WI38 (cell line): ENCODE measurements at regions not wholly inside any gene's neighbourhood (a gene's known extent, or its start where the extent isn't known, plus 50 kb on each side); places are given as distances from the start of the nearest gene placed in this dataset.

Experiments
- H3K4me3 ChIP-seq: 2 replicates; pipeline ENCODE4 v1.5.1; 2011; ENCODE audit warnings: low read depth, mild to moderate bottlenecking, control low read depth, low read length
- TF ChIP-seq, protein P1 (sequence below): IDR thresholded peaks from 2 replicates; pipeline ENCODE4 v1.5.1; 2012; ENCODE audit warnings: low read depth, mild to moderate bottlenecking, control low read depth, low read length

DNA sequence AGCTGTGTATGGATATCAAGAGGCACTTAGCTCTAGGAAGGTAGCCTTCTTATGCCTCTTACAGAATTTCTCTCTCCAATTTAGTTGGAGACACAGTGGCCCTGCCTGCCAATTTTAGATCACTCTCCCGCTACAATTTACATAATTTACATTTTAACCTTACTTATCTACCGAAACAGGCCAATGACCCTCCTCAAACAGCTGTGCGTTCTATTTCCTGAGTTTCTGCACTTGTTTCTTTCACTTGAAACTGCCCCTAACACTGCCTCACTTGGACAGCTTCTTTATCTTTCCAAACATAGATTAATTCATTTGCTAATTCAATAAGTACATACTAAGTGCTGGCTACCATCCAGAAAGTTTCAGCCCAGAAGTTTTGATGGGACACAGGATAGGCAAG is 52.9 kb upstream of the HDDC2 start:
- no peak overlapping the region for H3K4me3 ChIP-seq
- TF ChIP-seq, protein P1, sequence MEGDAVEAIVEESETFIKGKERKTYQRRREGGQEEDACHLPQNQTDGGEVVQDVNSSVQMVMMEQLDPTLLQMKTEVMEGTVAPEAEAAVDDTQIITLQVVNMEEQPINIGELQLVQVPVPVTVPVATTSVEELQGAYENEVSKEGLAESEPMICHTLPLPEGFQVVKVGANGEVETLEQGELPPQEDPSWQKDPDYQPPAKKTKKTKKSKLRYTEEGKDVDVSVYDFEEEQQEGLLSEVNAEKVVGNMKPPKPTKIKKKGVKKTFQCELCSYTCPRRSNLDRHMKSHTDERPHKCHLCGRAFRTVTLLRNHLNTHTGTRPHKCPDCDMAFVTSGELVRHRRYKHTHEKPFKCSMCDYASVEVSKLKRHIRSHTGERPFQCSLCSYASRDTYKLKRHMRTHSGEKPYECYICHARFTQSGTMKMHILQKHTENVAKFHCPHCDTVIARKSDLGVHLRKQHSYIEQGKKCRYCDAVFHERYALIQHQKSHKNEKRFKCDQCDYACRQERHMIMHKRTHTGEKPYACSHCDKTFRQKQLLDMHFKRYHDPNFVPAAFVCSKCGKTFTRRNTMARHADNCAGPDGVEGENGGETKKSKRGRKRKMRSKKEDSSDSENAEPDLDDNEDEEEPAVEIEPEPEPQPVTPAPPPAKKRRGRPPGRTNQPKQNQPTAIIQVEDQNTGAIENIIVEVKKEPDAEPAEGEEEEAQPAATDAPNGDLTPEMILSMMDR: no peak

- H3K4me3 ChIP-seq: no peak overlapping the region
- TF ChIP-seq, protein P1: no peak
Measured at GRCh38 chr6:125356884-125357283, 55.1 kb upstream of the HDDC2 start.

GRCh38 chr6:125357515-125358256 is 55.9 kb upstream of the HDDC2 start:
- no peak overlapping the region for H3K4me3 ChIP-seq
- TF ChIP-seq, protein P1: no peak

DNA sequence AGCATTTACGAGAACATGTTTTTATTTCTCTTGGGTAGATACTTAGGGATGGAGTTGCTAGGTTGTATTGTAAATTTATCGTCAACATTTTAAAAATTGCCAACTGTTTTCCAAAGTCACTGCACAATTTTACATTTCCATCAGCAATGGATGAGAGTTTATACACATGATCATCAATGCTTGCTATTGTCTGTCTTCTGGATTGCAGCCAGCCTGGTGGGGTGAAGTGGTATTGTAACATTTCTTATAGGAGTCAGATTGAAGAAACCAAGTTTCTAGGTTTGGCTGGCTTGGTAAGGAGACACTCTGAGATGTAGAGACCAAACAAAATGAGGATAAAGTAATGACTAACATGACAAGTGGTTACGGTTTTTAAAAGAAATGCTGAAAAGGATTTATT is 57.1 kb upstream of the HDDC2 start:
- TF ChIP-seq, protein P1: no peak
- H3K4me3 ChIP-seq: no peak overlapping the region

GRCh38 chr6:125361868-125362267 is 60.1 kb upstream of the HDDC2 start:
- H3K4me3 ChIP-seq: no peak overlapping the region
- TF ChIP-seq, protein P1: no peak

- TF ChIP-seq, protein P1: no peak
- H3K4me3 ChIP-seq: peak overlapping the region; percentile 53
Measured at GRCh38 chr6:125363039-125363823, 61.5 kb upstream of the HDDC2 start.

- TF ChIP-seq, protein P1: no peak
- peak overlapping the region; percentile 53 for H3K4me3 ChIP-seq
Measured at GRCh38 chr6:125363824-125364165, 62.0 kb upstream of the HDDC2 start.
